C4-2B (cell line): ENCODE measurements at regions not wholly inside any gene's neighbourhood (a gene's known extent, or its start where the extent isn't known, plus 50 kb on each side); places are given as distances from the start of the nearest gene placed in this dataset.

ENCODE experiments used
- ZFX ChIP-seq: fragments of 450-650 bp; IDR thresholded peaks from 2 replicates; pipeline ENCODE4 v1.6.1; 2017
- TF ChIP-seq, protein P1 (sequence below): fragments of 450-650 bp; conservative IDR thresholded peaks from 2 replicates; pipeline ENCODE4 v1.5.1; 2017; ENCODE audit warnings: mild to moderate bottlenecking

DNA sequence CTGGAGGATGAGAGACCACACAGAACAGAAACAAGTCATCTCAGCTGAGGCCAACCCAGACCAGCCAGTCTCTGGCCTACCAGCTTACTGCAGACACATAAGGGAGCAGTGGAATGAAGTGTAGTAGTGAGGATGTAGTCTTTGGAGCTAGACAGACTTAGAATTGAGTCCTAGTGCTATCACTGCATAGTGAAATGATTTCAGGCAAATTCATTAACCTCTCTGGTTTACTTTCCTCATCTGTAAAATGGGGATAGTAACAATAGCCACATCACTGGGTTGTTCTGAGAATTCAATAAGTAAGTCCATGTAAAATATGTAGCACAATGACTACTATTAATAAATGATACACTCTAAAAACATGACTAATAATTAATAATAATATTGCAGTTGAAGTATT, 383.8 kb downstream of the DLEU7 start:
- TF ChIP-seq, protein P1, sequence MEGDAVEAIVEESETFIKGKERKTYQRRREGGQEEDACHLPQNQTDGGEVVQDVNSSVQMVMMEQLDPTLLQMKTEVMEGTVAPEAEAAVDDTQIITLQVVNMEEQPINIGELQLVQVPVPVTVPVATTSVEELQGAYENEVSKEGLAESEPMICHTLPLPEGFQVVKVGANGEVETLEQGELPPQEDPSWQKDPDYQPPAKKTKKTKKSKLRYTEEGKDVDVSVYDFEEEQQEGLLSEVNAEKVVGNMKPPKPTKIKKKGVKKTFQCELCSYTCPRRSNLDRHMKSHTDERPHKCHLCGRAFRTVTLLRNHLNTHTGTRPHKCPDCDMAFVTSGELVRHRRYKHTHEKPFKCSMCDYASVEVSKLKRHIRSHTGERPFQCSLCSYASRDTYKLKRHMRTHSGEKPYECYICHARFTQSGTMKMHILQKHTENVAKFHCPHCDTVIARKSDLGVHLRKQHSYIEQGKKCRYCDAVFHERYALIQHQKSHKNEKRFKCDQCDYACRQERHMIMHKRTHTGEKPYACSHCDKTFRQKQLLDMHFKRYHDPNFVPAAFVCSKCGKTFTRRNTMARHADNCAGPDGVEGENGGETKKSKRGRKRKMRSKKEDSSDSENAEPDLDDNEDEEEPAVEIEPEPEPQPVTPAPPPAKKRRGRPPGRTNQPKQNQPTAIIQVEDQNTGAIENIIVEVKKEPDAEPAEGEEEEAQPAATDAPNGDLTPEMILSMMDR, result no peak
- no peak for TF ChIP-seq ZFX
